HG03108 (cell line): ENCODE measurements at regions not wholly inside any gene's neighbourhood (a gene's known extent, or its start where the extent isn't known, plus 50 kb on each side); places are given as distances from the start of the nearest gene placed in this dataset.

ENCODE experiments used
- ATAC-seq: cut with Tn5 transposase; IDR thresholded peaks from one replicate; pipeline ENCODE4 v1.9.1; 2021; ENCODE audit warnings: moderate library complexity; ENCODE audit not compliant: unreplicated experiment

- no peak for ATAC-seq
Observed at GRCh38 chr7:41475801-41476459, 227.0 kb downstream of the INHBA start.

DNA sequence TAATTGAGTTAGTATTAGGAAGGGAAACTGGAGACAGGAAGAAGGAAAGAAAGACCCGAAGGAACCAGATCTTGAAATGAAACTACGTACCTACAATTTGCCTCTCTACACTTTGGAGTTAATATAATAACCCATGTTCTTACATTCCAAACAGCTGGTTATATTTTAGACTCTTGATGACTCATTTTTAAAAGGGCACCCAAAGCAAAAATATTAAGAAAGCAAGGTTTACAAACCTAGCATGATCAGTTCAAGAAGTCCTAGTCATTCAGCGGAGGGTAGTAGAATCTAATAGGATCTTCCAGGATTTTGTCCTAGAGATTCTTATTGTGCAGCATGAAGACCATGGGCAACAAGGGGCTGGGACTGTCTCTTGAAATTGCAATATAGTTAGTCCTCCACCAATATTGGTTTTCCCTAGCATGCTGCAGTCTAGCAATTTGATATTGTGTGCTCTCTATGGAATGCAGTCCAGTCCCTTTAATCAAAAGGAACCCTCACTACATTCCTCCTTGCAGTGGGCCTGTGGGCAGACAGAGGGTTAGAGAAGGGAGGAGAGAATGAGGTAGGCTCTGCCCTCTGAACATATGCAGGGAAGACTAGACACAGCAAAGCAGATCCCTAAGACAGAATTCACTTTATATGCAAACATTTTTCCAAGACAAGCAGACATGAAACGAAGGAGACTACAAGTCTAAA lies 230.3 kb downstream of the INHBA start:
- ATAC-seq: no peak

GRCh38 chr7:41470081-41470480 lies 232.8 kb downstream of the INHBA start:
- no peak for ATAC-seq

- no peak for ATAC-seq
Observed at GRCh38 chr7:41467596-41467995, 235.3 kb downstream of the INHBA start.

DNA sequence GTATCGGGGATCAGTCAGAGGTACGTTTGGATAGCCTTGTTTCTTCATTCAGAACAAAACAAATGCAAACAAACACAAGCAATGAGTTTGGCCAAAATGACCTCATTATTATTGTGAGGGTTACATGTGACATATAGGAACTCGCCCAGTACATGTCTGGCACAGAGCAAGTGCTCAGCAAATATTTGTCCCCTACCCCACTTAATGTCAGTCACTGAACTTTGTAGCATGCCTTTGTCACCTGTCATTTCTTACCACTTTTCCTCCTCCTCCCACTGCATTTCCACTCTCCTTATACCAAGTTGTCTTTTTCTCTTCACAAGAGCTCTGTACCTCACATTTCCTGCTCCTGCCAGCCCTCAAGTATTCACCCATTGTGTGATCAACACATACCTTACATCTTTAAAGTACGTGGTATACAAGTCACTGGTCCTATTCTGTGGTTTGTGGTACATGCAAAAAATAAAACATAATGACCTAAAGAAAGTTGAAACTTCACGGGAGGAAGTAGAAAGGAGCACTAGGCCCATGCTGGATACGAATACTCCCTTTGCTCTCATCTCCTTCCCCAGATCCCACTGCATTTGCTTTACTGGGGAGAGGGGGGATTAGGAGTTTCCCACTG lies 236.0 kb downstream of the INHBA start:
- no peak for ATAC-seq

GRCh38 chr7:41465571-41465970 lies 237.3 kb downstream of the INHBA start:
- ATAC-seq: no peak

DNA sequence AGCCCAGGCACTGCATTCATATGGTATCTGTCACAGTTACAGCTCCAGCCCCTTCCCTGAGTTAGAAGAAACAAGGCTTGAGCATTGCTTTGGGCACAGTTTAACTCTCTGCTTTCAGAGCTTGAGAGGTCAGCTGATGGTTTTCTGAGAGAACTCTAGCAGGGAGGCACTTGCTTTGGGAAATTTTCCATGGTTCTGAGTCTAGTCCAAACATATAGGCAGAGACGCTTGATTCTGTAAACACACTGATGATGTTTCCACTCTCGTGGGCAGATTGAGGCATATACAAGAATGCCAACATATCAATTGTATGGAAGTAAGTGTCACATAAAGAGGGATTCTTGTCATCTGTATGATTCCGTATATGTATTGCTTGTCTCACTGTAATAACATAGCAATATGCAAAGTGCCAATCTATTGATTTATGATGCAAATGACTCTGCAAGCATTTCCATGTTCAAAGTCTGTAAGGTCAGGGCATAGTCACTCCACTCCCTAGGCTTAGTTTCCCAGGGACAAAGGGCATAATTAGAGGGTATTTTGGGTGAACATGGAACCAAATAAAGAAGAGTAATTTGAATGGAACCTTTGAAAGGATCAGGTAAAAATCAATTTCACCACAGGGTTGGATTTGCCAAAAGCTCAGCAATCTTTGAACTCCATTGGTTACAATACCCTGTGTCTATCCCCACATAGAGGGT lies 239.0 kb downstream of the INHBA start:
- ATAC-seq: no peak

DNA sequence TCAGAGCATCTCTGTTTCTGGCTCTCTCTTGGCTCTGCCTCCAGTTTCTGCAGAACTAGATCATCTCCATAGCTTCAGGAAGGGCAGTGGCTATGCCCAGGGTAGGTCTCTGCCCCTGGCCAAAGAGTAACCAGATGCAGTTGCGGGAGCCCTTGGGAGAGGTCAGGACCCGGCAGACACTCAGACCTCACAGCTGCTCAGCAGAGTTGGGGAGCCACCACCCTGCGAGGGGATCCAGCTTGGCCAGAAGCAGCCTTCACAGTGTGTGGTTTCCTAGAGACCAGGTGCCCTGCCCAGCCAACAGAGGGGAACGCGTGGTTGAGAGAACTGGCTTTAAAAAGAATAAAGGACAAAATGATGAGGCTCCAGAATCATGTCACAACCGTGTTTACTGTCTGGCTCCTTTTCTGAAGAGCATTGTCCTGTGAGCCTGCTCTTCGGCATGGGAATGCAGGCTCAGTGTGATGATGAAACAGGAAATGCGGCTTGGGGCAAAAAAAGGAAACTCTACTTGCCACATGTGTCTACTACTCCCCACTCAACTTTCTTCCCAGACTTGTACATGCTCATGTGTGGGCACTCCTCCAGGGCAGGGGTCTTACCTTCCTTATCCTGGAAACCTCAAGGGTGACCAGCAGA lies 243.1 kb downstream of the INHBA start:
- ATAC-seq: no peak

DNA sequence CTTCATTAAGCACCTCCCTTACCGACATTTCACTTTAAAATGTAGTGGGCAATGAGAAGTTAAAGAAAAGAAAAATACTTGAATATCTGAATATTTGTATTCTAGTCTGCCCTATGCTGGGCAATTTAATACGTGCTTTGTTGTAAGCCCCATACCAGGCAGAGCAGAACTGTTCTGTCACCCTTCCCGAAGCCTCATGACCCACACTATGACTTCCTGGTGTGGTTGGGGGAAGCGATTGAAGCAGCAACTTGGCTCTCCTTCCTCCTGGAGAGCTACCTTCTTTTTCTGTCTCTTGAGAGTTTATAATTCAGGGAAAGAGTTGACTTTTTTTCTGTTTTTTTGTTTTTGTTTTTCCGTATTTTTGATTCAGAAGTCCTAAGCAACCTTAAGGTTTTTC lies 243.7 kb downstream of the INHBA start:
- no peak for ATAC-seq

DNA sequence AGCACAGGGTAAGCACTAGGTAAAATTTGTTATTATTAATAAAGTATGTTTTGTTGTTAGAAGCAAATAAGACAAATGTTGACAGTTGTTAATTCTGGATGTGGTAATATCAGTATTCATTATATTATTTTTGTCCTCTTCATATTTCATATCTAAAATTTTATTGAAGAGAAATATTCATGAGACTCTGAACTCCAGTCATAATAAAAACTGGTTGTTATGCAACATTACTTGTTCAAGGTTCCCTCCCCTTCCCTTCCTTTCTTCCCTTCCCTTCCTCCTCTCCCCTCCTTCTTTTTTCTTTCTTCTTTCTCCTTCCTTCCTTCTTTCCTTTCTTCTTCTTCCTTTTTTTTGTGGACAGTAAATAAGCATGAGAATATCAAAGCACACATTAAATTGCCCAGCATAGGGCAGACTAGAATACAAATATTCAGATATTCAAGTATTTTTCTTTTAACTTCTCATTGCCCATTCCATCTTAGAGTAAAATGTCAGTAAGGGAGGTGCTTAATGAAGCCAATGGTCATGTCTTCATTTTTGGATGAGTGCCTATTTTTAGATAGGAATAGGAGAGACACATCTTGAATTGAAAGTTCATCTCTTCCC lies 245.0 kb downstream of the INHBA start:
- no peak for ATAC-seq

- no peak for ATAC-seq
Observed at GRCh38 chr7:41451826-41452225, 251.1 kb downstream of the INHBA start.

DNA sequence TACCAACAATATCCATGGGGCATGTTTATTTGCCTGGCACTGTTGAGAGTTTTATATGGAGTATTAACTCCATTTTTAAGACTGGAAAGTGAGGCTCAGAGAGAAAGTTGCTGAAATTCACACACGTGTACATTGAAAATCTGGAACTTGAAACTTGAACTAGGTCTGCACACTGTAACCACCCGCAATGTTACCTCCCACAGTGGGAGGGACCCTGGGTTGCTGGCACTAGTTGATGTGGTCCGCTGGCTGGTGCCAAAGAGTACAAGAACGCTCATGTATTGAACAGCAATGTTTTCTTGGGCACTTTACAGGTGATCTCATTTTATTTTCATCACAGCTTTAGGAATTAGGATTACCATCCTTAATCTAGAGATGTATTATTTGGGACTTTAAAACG lies 253.2 kb downstream of the INHBA start:
- ATAC-seq: no peak

DNA sequence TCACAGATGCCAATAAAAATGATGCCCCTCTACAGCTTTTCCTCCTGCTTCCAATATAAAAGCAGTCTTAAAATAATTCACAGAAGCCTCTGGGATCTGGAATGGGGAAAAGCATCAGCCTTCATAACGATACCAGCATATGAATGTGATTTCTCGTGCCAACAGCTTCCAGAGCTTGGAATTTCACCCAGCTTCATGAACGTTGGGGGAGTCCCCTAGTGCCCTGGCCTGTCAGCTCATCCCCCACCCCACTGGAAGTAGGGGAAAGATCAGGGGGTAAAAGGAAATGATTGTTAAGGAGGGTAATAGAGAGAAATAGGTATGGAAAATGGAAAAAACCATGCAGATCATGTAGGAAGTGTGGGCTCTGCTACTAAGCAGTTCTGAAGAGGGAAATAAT lies 253.6 kb downstream of the INHBA start:
- no peak for ATAC-seq

DNA sequence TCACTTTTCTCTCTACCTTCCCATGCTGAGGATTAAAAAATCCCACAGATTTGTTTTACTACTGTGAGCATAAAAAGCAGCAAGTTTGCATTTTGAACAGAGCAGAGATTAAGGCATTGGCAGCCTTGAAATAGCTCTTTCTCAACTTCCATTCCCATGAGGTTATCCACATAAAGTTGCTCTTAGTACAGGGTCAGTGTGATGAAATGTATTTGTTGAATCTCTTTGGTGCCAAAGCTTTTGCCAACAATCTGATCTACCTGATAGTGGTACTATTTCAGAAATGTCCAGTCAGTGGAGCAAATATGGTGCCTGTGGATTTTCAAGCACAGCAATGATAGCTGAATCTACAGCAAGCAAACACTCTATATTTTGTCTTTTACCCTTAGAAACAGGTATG lies 254.8 kb downstream of the INHBA start:
- ATAC-seq: no peak

DNA sequence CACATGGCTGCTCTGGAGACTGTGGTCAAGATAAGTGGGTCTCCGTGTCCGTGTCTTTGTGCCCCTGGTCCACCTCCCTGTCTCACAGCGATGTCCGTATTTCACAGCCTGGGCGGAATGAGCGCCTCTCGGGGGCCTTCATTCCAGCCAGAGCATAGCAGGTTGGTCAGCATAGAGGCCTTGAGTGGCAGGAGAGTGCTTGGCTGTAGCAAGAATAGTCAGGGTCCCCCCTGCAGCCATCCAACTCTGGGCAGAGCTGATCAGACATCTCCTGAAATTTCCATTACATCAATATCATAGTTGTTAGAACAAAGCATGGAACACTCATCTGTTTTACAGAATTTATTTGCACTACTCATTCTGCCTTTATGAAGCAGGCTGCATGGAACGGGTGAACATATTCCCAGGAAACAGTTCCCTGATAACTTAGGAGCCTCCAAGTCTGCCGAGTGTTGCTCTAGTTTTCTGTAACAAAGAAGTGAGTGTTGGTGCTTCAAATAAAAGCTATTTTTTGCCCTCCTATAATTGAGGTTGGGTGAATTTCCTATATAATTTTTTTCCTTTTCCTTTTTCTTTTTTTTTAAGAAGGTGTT lies 255.3 kb downstream of the INHBA start:
- ATAC-seq: no peak

GRCh38 chr7:41446606-41447449 lies 256.1 kb downstream of the INHBA start:
- ATAC-seq: no peak

DNA sequence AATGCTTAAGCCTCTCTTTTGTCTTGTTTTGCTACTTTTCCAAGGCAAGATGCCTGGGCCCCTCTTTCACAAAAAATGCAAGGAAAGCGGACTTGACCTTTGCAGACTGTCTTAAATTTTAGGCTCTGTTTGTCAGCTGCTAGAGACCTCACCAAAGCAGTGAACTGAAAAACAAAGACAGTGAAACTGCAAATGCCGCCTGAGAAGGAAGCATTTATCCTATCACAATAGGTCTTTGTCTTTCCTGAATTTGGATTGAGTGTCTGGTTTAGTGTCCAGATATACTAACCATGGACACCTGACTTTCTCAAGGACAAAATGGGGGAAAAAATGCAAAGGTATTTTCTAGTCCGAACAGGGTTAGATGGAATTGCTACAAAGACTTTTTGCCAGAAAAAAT lies 256.9 kb downstream of the INHBA start:
- no peak for ATAC-seq

DNA sequence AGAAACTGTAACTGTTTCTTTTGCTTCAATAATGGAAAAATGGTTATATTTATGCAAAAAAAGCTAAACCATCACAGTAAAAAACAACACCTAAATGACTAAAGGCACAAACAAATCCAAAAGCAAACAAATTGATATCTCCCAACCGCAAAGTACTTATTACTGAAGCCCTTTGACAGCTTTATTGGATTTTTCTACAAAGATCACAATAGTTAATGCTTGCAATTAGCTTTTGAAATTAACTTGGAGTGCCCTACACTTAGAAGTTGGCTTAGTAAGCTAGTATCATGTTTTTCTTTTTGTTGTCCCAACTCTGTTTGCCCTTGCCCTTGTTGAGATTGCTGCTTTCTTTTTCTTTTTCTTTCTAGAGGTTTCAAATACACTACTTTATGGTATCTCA lies 257.5 kb downstream of the INHBA start:
- no peak for ATAC-seq

GRCh38 chr7:41439515-41439879 lies 263.4 kb downstream of the INHBA start:
- ATAC-seq: no peak
